T-helper 1 cell treated with Interleukin-12 subunit alpha and Interleukin-12 subunit beta and Interleukin-4 antibody, amounts not matched to agents 30 ng/mL and 1 ng/mL, for 36 hours (primary cell): ENCODE measurements at regions not wholly inside any gene's neighbourhood (a gene's known extent, or its start where the extent isn't known, plus 50 kb on each side); places are given as distances from the start of the nearest gene placed in this dataset.

Experiments used
- intact Hi-C: fragments of 100-400 bp; cut with micrococcal nuclease; formaldehyde crosslinking; loops from one replicate; pipeline ENCODE4 v1.15.1; 2024

- intact Hi-C loops = loop anchor here (5.0 kb wide), 1 partner anchor 687 kb away; no protein-coding TSS in a partner anchor
Observed at GRCh38 chr22:45094081-45094720, 69.5 kb upstream of the NUP50 start.

GRCh38 chr22:45094825-45095224 is 68.9 kb upstream of the NUP50 start:
- intact Hi-C loops = loop anchor here (5.0 kb wide), 2 partner anchors 118 to 688 kb away; no protein-coding TSS in a partner anchor

GRCh38 chr22:45096256-45096907 is 67.3 kb upstream of the NUP50 start:
- intact Hi-C loops = loop anchor here (1.0 to 5.0 kb wide), 2 partner anchors 119 to 276 kb away; no protein-coding TSS in a partner anchor

GRCh38 chr22:45097061-45097460 is 66.7 kb upstream of the NUP50 start:
- intact Hi-C loops = loop anchor here (5.0 kb wide), 1 partner anchor 120 kb away; no protein-coding TSS in a partner anchor

GRCh38 chr22:45098056-45098455 is 65.7 kb upstream of the NUP50 start:
- intact Hi-C loops = loop anchor here (5.0 kb wide), 1 partner anchor 121 kb away; no protein-coding TSS in a partner anchor

GRCh38 chr22:45099961-45100360 is 63.8 kb upstream of the NUP50 start:
- intact Hi-C loops = loop anchor here (5.0 kb wide), 1 partner anchor 123 kb away; no protein-coding TSS in a partner anchor

- intact Hi-C loops = no loop called here
Observed at GRCh38 chr22:45101515-45102227, 62.1 kb upstream of the NUP50 start.

GRCh38 chr22:45102896-45103420 is 60.8 kb upstream of the NUP50 start:
- intact Hi-C loops = no loop called here

- intact Hi-C loops = no loop called here
Observed at GRCh38 chr22:45103756-45104155, 60.0 kb upstream of the NUP50 start.

- intact Hi-C loops = no loop called here
Observed at GRCh38 chr22:45104313-45104712, 59.4 kb upstream of the NUP50 start.

GRCh38 chr22:45105281-45105702 is 58.4 kb upstream of the NUP50 start:
- intact Hi-C loops = no loop called here

- intact Hi-C loops = no loop called here
Observed at GRCh38 chr22:45107671-45108070, 56.1 kb upstream of the NUP50 start.

GRCh38 chr22:45112136-45112879 is 51.4 kb upstream of the NUP50 start:
- intact Hi-C loops = no loop called here
